A673 (cell line): ENCODE measurements at regions not wholly inside any gene's neighbourhood (a gene's known extent, or its start where the extent isn't known, plus 50 kb on each side); places are given as distances from the start of the nearest gene placed in this dataset.

Experiments used
- CTCF ChIP-seq: fragments of 300-800, 200-600 bp; sonication (generic); conservative IDR thresholded peaks from 2 replicates; pipeline ENCODE4 v1.5.1; 2017; ENCODE audit warnings: low read depth, mild to moderate bottlenecking, antibody characterized with exemption, low read length, moderate library complexity, mixed read lengths
- EZH2 ChIP-seq: fragments of 200-600 bp; sonication (generic); IDR thresholded peaks from 2 replicates; pipeline ENCODE4 v1.6.1; 2017; ENCODE audit warnings: borderline replicate concordance, low read depth, mild to moderate bottlenecking, mixed read lengths, antibody characterized with exemption, low read length; ENCODE audit not compliant: poor library complexity, severe bottlenecking

DNA sequence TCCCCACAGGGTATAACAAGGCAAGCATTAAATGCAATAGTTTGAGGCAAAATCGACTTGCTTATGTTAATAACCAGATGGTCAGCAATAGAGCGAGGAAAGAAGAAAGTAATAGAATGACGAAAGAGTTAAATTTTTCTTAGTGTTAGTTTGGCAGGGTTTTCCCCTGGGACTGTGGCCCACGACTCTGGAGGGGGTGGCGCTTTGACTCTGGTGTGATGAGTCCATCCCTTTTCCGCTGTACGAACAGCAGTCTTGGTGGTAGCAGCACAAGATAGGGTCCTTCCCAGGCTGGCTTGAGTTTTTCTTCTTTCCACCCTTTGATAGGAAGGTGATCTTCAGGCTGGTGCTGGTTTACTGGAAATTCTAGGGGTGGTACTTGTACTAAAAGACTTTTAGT is 69.2 kb upstream of the GMDS start:
- TF ChIP-seq CTCF, result no peak
- no peak for TF ChIP-seq EZH2
